Mammary epithelial cell (primary cell): ENCODE measurements at regions not wholly inside any gene's neighbourhood (a gene's known extent, or its start where the extent isn't known, plus 50 kb on each side); places are given as distances from the start of the nearest gene placed in this dataset.
A peak's percentile ranks its signal among the peaks of the same experiment; 100 is the strongest.

Experiments
- EZH2 ChIP-seq: IDR thresholded peaks from 2 replicates; pipeline ENCODE4 v1.6.1; 2012; ENCODE audit warnings: low read length, inconsistent platforms, borderline replicate concordance
- TF ChIP-seq, protein P1 (sequence below), 2 donors: IDR thresholded peaks in 1 of 2; conservative IDR thresholded peaks in 1 of 2; 2 replicates each; pipeline ENCODE4 v1.5.1; 2011 to 2012; ENCODE audit warnings: inconsistent platforms in 2 of 2, low read length in 2 of 2, mild to moderate bottlenecking in 2 of 2, control low read depth in 1 of 2, low read depth in 1 of 2; ENCODE audit not compliant: insufficient read depth in 1 of 2; ENCODE audit errors: extremely low read depth in 1 of 2

DNA sequence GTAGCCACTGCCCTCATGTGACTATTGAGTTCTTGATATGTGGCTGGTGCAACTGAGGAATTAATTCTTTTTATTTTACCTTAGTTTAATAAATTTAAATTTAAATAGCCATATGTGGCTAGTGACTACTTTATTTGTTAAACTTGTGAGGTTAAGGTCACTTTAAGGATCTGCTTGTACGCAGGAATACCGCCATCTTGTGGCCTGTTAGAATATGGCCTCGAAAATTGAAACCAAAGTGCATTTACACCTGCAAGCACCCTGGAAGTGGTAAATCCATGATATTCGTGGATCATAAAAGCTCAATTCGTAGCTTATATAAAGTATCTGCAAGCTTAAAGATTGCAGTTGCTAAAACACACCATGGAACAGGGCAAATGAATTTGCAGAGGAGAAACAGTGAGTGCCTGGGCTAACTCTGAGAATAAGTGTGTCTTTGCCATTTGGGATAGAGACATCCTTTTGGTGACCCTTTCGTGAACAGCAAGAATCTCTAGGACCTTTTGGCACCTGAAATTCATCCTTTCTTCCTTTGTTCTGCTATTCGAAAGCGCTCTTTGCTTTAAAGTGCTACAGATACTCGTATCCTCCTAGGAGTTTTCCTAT is 59.9 kb upstream of the REG3A start:
- TF ChIP-seq, protein P1, sequence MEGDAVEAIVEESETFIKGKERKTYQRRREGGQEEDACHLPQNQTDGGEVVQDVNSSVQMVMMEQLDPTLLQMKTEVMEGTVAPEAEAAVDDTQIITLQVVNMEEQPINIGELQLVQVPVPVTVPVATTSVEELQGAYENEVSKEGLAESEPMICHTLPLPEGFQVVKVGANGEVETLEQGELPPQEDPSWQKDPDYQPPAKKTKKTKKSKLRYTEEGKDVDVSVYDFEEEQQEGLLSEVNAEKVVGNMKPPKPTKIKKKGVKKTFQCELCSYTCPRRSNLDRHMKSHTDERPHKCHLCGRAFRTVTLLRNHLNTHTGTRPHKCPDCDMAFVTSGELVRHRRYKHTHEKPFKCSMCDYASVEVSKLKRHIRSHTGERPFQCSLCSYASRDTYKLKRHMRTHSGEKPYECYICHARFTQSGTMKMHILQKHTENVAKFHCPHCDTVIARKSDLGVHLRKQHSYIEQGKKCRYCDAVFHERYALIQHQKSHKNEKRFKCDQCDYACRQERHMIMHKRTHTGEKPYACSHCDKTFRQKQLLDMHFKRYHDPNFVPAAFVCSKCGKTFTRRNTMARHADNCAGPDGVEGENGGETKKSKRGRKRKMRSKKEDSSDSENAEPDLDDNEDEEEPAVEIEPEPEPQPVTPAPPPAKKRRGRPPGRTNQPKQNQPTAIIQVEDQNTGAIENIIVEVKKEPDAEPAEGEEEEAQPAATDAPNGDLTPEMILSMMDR (conservative IDR thresholded peaks at IDR 0.05 in 1 of 2, IDR thresholded peaks at IDR 0.05 in 1 of 2; ENCODE audit: extremely low read depth in 1 of 2, insufficient read depth in 1 of 2, low read depth in 1 of 2, low read length in 2 of 2), result peak; percentile 61 to 74
- TF ChIP-seq EZH2, result no peak
